Calu3 (cell line): ENCODE measurements at regions not wholly inside any gene's neighbourhood (a gene's known extent, or its start where the extent isn't known, plus 50 kb on each side); places are given as distances from the start of the nearest gene placed in this dataset.

Experiments
- BruUV-seq: library from RNA; stranded (reverse); fragments of 400-500 nt; replicated peaks from 2 replicates; lab custom pipeline; 2021; lab: Mats Ljungman, UMichigan
- CTCF ChIA-PET: fragments of 300-600 bp; sonication (Branson Sonifier 250); formaldehyde crosslinking; loops from one replicate; lab custom pipeline; 2022; ENCODE audit warnings: antibody characterized with exemption; lab: Charles Lee
- DNase-seq: peaks from one replicate; pipeline ENCODE4 v3.0.0; 2022
- H3K27ac Mint-ChIP-seq: one replicate; pipeline ENCODE4 v1.8.0; 2022; ENCODE audit warnings: mixed read lengths; ENCODE audit not compliant: unreplicated experiment
- H3K27me3 Mint-ChIP-seq: one replicate; pipeline ENCODE4 v1.8.0; 2022; ENCODE audit warnings: mixed read lengths; ENCODE audit not compliant: unreplicated experiment
- H3K36me3 Mint-ChIP-seq: one replicate; pipeline ENCODE4 v1.8.0; 2022; ENCODE audit warnings: mild to moderate bottlenecking, moderate library complexity, mixed read lengths; ENCODE audit not compliant: insufficient read depth, unreplicated experiment
- H3K4me1 Mint-ChIP-seq: one replicate; pipeline ENCODE4 v1.8.0; 2022; ENCODE audit warnings: mild to moderate bottlenecking, low read depth, mixed read lengths; ENCODE audit not compliant: unreplicated experiment
- H3K4me3 Mint-ChIP-seq: one replicate; pipeline ENCODE4 v1.8.0; 2022; ENCODE audit warnings: mild to moderate bottlenecking, low read depth, moderate library complexity, mixed read lengths; ENCODE audit not compliant: unreplicated experiment
- H3K9me3 Mint-ChIP-seq: one replicate; pipeline ENCODE4 v1.8.0; 2022; ENCODE audit warnings: low read depth, mixed read lengths; ENCODE audit not compliant: unreplicated experiment
- CTCF ChIP-seq: fragments of 200-600 bp; IDR thresholded peaks from one replicate; pipeline ENCODE4 v1.8.0; 2022; ENCODE audit warnings: antibody characterized with exemption; ENCODE audit not compliant: unreplicated experiment
- intact Hi-C: fragments of 100-400 bp; cut with micrococcal nuclease; formaldehyde crosslinking; loops from one replicate; pipeline ENCODE4 v1.10.0; 2022; ENCODE audit not compliant: unreplicated experiment

- no peaks in the 10 kb centered on the region for H3K27me3 Mint-ChIP-seq
- CTCF ChIA-PET: no interaction called here
- peaks cover 3% of the 10 kb centered on the region for H3K36me3 Mint-ChIP-seq
- no peak overlapping the region for H3K27ac Mint-ChIP-seq
- BruUV-seq: no TSS peak
- H3K4me3 Mint-ChIP-seq: no peak overlapping the region
- DNase-seq: no peak
- intact Hi-C loops: no loop called here
- H3K4me1 Mint-ChIP-seq: no peaks in the 10 kb centered on the region
- TF ChIP-seq CTCF: no peak
- peaks cover 2% of the 10 kb centered on the region for H3K9me3 Mint-ChIP-seq
These were observed 209.5 kb downstream of the KLF5 start for GRCh38 chr13:73268306-73268705.

- Mint-ChIP-seq H3K27ac (no peak overlapping the region), H3K36me3 (peaks cover 3% of the 10 kb centered on the region), H3K27me3 (no peaks in the 10 kb centered on the region), H3K9me3 (peaks cover 2% of the 10 kb centered on the region), H3K4me3 (no peak overlapping the region), H3K4me1 (no peaks in the 10 kb centered on the region)
- no TSS peak for BruUV-seq
- no peak for DNase-seq
- CTCF ChIA-PET: interaction anchor here (0.6 kb wide), 1 partner anchor 37 kb away, joined by 3 read pairs; no protein-coding TSS in a partner anchor
- intact Hi-C loops: no loop called here
- no peak for TF ChIP-seq CTCF
These were observed 207.9 kb downstream of the KLF5 start for GRCh38 chr13:73266640-73267180.

GRCh38 chr13:73262862-73263627 is 204.2 kb downstream of the KLF5 start:
- H3K4me3 Mint-ChIP-seq: no peak overlapping the region
- no peaks in the 10 kb centered on the region for H3K36me3 Mint-ChIP-seq
- intact Hi-C loops: no loop called here
- H3K4me1 Mint-ChIP-seq: no peaks in the 10 kb centered on the region
- no peaks in the 10 kb centered on the region for H3K9me3 Mint-ChIP-seq
- no peak for DNase-seq
- BruUV-seq: no TSS peak
- H3K27ac Mint-ChIP-seq: no peak overlapping the region
- H3K27me3 Mint-ChIP-seq: no peaks in the 10 kb centered on the region
- no peak for TF ChIP-seq CTCF
- CTCF ChIA-PET: no interaction called here

GRCh38 chr13:73261739-73262216 is 203.0 kb downstream of the KLF5 start:
- no peaks in the 10 kb centered on the region for H3K9me3 Mint-ChIP-seq
- DNase-seq: no peak
- no TSS peak for BruUV-seq
- H3K36me3 Mint-ChIP-seq: no peaks in the 10 kb centered on the region
- no peak for TF ChIP-seq CTCF
- H3K27ac Mint-ChIP-seq: no peak overlapping the region
- intact Hi-C loops: no loop called here
- no peaks in the 10 kb centered on the region for H3K4me1 Mint-ChIP-seq
- H3K4me3 Mint-ChIP-seq: no peak overlapping the region
- CTCF ChIA-PET: no interaction called here
- H3K27me3 Mint-ChIP-seq: no peaks in the 10 kb centered on the region
